22Rv1 (cell line): ENCODE measurements at regions not wholly inside any gene's neighbourhood (a gene's known extent, or its start where the extent isn't known, plus 50 kb on each side); places are given as distances from the start of the nearest gene placed in this dataset.

Experiments
- ZFX ChIP-seq: fragments of 450-650 bp; IDR thresholded peaks from 2 replicates; pipeline ENCODE4 v1.6.1; 2017; ENCODE audit warnings: antibody characterized with exemption, borderline replicate concordance
- TF ChIP-seq, protein P1 (sequence below): fragments of 450-650 bp; IDR thresholded peaks from 2 replicates; pipeline ENCODE4 v1.5.1; 2017; ENCODE audit warnings: mild to moderate bottlenecking

DNA sequence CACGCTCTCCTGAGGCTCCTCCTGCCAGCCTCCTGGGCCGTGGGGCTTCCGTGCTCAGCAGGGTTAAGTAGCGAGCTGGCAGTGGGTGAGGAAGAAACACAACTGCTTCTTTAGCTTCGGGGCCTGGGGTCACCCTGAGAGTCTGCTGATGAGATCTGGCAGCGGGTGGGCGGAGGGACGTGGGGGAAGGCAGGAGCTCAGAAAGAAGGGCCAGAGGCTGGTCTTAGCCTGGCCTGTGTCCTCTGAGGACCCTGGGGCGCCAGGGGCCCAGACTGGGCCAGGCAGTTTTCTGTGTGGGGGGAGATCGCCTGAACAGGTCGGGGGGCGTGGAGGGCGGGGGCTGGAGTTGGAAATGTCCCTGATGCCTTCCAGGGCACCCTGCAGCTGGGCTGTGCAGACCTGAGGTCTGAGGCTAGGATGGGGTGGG lies 97.8 kb upstream of the GSE1 start:
- TF ChIP-seq, protein P1, sequence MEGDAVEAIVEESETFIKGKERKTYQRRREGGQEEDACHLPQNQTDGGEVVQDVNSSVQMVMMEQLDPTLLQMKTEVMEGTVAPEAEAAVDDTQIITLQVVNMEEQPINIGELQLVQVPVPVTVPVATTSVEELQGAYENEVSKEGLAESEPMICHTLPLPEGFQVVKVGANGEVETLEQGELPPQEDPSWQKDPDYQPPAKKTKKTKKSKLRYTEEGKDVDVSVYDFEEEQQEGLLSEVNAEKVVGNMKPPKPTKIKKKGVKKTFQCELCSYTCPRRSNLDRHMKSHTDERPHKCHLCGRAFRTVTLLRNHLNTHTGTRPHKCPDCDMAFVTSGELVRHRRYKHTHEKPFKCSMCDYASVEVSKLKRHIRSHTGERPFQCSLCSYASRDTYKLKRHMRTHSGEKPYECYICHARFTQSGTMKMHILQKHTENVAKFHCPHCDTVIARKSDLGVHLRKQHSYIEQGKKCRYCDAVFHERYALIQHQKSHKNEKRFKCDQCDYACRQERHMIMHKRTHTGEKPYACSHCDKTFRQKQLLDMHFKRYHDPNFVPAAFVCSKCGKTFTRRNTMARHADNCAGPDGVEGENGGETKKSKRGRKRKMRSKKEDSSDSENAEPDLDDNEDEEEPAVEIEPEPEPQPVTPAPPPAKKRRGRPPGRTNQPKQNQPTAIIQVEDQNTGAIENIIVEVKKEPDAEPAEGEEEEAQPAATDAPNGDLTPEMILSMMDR = no peak
- TF ChIP-seq ZFX = no peak
